ENCODE measurements at regions not wholly inside any gene's neighbourhood (a gene's known extent, or its start where the extent isn't known, plus 50 kb on each side); places are given as distances from the start of the nearest gene placed in this dataset.

DNA sequence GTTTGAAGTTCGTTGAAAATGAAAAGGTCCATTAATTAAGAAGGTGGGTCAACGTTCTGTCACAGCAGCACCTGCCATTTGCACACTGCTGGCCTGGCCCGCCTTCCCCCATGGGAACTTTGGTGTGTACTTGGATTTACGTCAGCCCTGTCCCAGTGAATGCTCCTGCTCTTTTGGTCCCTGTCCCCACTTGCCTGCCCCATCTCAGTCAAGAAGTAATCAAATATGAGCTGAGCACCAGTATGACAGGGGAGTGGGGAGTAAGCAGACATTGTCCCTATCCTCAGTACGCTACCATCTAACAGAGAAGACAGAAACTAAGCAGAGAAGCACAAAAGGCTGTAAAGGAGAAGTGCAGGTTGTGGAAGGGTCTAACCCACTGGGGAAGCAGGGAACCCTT is 65.1 kb downstream of the SLC4A3 start:
- no peak for DNase-seq

DNA sequence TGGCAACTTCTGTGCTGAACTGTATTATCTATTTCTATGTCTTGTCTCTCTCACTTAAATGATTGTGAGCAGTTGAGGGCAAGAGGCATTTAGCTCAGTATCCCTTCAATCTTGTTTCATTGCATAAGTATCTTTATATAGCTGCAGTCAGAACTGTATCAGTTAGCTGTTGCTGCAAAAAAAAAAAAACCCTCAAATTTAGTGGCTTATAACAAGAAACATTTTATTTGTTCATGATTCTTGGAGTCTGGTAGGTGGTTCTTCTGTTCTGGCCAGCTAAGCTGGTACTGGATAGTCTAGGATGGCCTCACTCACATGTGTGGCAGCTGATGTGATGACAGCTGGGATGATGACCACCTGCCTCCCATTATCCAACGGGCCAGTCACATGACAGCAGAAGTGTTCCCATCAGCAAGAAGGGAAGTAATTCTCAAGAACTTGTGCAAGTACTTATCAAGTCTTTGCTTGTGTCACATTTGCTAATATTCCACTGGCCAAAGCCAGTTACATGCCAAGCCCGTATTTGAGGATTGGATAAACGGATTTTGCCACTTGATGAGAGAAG is 67.8 kb downstream of the SLC4A3 start:
- DNase-seq = no peak

DNA sequence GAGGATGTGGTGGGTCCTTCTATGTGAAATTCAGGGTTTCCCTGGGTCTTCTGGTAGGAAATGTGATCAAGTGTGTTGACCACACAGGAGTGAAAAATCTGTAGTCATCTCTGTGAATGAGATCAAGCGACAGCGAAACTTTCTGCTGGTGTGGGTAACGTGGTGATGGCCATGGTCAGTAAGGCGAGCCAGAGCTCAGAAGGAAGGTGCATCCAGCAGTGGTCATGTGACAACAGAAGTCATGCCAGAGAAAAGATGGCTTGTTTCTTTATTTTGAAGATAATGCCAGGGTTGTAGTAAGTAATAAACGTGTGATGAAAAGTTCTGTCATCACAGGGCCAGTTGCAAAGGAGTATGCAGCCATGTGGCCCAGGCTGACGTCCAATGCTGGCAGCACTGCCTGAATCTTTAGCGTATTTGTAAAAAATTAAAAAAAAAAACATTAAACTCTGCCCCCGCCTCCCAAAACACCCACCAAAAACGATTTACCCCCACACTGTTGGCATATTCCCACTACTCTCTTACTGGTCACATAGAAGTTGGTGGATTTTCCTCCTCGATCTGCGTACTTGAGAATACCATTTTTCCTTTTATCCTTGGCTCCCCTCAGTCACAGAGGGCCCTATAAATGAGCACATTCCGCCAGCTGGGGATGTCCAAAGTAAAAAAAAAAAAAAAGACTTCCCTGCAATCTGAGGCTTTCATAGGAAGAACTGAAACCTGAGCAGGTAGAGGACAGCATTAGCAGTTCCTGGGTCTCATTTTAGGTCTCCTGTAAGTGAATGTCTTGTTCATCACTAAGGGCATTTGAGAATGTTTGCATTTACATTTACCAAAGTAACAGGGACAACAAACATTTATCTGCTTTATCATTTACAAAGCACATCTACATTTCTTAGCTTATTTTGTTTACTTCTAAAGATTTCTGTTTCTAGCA is 70.6 kb downstream of the SLC4A3 start:
- DNase-seq = no peak

DNA sequence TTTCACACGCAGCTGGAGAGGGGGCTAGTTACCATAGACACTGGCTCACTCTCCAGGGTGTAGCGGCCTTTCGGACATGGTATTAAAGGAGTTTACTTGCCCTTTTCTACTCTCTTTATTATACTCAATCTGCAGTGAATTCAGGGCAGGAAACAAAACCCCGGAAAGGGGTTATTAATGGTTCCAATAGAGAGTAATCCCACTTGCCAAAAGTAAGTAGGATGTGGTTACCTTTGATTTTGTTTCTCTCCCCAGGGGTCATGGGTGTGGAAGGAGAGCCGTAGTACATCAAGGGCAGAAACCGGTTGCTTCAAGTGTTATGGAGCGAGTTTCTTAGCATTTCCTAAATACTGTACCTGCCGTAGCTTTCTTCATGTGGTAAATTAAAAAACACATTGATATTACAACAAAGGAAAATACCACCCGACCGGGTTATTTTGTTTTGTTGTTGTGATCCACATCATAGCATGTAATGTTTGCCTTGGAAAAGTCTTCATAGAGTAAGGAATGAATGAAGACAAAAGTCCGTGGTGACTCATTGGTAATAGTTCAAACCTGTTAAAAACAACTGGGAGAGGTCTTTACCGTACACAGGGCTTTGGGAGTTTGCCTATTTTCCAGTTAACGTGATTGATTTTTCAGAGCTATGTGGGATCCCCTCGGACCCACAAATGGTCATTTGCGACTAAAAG is 71.5 kb downstream of the SLC4A3 start:
- DNase-seq = no peak

DNA sequence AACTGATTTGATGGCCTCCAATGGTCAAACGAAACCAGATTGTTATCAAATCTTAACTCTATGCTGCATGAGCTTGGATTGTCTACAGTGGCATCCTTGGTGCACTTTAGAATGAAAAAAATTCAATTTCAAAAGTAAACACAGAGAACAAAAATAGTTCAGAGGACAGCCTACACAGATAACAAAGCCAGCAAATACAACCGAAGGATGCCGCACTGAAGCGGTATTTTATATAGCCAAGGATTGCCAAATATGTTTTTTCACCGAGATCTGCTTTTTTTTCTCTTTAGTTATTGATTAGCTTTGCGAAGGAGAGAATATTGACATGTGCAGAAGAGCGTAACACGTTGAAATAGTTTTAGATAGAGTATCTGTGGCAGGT is 72.0 kb downstream of the SLC4A3 start:
- DNase-seq = no peak

DNA sequence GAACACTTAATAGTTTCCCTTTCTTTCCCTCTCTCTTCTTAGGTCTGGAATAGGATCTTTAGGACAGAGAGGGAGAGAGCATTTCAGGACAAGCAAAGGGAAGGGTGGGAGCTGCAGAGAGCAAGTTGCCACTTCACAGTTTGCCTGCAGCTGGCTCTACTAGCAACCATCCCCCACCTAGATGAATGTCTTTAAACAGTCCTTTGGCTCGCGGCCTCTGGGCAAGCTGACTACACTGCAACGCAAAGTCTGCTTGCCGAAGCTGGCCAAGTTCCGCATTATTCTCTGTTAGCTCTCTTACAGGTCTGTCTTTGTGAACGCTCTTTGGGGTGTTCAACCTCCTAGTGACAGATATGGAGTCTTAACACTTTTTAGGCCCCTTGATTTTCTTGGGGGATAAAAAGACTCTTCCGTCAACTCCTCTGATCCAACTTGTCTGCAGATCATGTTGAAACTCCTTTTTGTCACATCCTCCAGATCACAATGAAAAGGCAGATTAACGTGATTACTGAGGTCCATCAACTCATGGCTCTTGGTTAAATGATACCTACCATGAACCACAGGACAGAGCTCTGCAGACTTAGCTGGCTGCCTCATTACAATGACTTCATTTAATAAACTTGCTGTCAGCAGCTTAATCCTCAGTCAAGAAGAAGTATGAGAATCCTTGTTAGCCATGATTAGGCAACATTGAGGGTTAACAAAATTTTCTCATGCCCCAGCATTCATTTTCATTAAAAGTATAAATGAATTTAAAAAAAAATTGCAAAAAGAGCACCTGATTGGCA is 74.6 kb downstream of the SLC4A3 start:
- DNase-seq = no peak

DNA sequence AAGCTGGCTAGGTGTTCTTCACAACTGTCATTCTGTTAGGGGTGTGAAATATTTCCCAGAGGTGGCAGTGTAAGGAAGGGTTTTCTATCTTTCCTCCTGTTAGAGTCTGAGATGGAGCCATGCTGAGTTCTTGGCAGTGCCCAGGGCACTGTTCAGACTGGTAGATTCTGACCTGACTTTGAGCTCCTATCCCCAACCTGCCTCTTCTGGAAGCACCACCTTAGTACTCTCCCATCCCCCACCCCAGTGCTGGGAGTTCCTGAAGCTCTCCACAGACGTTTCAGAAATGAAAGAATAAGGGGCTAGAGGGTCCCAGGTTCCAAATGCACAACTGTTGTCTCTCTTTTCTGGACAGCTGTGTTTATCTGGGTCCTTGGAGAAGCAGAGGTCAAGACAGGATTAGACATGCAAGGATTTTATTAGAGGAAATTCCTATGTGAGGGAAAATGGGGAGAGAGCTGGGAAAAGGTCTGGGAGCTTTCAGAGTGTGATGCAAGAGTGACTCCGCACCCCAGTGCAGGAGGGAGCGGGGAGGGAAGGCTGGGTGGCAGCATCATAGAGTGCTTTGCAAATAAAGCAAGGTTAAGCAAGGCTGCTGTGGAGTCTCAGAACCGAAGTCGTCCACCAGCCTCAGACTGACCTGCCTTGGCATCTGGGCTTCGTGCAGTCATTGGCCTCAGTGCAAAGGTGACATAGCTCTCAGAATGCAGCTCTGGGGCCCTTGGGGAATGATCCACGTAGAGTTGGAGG is 75.5 kb downstream of the SLC4A3 start:
- DNase-seq = no peak

DNA sequence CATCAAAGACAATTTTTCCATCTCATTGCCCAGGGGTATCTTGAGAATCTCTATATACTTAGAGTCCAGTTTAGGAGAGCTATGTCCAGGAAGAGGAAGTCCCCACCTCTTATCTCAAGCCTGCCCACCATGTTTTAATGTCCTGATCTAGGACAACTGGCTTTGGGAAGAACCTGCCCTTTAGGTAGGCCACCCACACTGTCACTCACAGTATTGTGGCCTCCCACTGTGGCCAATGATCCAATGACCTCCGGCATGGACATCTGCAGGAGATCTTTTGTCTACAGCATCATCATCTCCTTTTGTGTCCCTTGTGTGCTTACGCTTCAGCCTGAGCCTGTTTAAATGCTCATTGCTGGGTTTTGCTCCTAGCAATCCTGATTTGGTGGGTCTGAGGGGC is 77.4 kb downstream of the SLC4A3 start:
- DNase-seq = no peak

DNA sequence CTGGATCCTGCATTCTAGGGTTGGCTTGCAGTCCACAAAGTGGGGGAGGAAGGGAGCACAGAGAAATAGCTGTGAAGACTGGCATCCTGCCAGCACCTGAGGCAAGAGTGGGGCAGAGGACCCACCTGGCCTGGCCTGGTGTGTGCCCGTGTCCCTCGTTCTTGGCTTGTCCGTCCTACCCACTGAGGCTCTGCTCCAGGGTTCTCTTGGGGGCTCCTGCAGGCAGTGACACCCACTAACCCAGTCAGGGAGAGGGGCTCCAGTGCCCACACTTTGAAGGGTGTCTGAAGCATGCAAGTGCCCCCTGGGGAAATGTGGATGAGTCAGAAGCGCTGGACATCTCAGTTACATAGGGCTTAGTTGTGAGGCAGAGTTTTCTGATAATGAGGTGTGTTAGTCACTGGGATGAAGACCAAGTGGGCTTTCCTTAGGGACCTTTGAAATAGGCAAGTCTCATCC is 79.4 kb downstream of the SLC4A3 start:
- no peak for DNase-seq

DNA sequence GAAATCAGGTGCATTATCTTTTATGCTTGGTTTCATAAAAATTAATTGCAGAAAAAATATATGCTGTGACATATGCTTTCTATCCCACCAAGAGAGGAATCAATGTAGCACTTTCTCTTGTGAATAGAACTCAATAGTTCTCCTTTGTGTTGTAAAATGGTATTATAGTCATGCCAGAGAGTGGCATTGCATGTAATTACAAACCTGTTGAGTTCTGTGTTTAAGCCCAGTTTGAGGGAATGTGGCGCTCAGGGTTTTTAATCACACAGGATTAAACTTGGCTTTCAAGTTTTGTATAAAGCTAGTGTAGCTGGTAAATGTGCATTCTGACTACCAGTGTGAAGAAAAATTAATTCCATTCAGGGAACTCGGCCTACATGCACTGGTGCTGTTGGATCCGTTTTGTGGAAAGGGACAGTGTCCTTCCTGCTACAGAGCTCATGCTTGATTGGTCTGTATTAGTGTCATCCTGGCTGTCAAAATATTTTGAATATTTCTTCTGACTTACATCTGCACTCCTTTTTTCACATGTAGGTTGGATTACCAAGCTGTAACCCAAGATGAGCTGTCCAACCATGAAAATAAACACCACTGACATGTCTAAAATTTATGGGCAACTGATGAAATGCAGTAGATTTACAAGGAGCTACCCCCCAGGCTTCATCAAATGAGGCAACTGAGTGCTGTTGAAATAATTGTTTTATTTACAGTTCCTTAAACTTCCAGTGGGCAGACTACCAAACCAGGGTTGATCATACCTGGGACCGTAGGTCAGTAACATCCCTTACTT is 80.3 kb downstream of the SLC4A3 start:
- no peak for DNase-seq

DNA sequence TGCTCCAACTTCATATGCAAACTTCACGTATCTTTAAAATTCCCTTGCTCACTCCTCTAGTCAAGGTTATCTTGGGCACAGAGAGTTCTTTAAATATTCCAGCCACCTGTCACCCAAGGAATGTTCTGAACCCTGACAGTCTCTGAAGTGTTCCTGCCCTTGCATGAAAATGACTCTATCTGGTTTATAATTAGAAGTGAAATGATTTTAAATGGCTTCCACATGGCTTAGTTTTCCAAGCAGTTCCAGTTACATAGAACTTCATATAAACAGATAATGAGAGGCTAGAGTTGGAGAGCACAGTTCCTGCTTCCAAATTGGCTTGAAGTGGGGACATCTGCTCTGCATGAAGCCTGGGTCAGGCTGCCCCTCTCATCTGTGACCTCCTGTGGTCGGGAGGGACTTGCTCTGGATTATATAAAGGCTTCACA is 81.9 kb downstream of the SLC4A3 start:
- DNase-seq = no peak

DNA sequence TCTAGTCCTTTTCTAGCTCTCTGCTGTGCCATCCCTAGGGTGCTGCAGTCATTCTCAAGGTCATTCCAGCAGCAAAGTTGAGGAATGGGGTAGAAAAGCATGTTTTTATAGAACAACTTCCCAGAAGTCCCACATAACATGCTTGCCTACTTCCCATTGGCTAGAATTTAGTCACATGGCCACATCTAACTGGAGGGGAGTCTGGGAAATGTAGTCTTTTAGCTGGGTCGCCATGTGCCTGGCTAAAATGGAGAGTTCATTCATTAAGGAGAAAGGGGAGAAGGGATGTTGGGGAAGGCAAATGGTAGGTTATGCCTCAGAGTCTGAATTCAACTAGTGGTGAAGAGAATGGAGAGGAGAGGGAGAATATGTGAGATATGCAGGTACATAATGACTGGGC is 85.7 kb downstream of the SLC4A3 start:
- peak; percentile 4 for DNase-seq

DNA sequence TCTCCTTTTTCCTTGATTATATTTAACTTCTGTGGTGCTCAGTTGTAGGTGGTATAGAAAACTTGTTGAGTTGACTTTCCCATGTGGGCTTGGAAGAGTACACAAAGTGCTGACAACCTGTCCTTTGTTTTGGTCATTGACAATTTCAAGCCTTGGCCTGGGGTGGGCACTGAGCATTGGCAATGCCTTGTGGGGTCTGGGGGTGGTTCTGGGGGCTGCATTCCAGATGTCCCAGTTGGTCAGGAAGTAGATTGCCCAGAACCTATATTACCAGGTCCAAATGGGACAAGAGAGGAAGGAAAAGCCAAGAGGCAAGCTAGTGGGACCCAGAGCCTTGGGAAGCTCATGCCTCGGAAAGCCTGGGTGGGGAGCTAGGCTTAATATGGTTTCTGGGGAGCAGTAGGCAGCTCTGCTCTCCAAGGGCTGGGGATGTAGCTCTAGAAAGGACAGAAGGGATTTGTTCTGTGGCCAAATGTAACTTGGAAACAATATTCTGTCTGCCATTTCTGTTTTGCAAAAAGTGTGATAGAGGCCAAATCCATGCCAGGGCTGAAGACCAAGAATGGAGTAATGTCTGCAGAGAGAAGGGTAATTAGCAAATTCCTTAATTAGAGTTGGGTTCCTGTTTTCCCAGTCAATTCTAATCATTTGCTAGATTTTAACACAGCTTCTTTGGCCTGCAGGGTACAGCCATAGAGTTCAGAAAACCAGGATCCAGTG is 87.4 kb downstream of the SLC4A3 start:
- DNase-seq = no peak

DNA sequence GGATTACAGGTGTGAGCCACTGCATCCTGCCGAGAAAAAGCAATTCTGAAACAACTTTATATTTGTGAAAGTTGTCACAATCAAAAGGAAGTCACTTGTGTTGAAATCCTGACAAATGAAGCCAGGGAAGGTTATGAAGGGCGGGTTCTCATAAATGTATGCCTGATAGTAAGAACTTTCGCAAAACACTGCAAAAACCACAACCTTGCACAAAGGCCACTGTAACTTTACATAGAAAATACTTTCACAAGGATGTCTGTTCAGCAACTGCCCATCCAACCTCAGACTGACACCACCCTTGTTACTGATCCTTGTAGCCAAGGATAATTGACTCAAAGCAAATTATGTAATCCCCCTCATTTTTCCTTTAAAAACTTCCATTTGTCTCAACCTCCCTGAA is 90.6 kb downstream of the SLC4A3 start:
- no peak for DNase-seq

DNA sequence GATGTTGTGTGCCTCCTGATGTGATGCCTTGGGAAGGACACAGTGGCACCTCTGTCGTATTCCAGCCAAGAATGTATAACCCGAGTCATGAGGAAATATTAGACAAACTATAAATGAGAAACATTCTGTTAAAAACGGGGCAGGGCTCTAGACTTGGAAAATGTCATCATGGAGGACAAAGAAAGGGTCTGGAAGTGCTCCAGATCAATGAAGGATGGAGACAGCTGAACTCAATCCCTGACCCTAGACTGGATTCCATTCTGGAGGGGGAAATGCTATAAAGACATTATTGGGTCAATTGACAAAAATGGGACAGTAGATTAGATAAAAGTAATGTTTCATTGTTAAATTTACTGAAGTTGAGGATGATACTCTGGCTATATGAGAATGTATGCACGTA is 92.1 kb downstream of the SLC4A3 start:
- DNase-seq = no peak

DNA sequence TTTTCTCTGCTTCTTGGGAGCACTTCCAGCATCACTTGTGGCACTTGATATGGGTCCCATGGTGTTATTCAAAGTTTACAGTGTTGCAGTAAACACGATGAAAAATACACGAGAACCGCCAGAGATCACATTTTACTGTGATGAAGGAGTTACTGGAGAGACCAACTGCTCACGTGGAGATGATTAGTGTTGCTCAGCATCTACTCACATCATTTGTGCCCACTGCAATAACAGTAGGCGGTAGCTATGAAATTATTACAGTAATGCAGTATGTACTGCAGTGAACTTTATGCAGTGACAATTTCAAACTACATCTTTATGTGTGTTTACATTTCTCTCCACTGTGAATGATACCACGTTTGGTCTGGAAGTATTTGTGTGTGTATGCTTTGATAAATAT is 93.5 kb downstream of the SLC4A3 start:
- no peak for DNase-seq

DNA sequence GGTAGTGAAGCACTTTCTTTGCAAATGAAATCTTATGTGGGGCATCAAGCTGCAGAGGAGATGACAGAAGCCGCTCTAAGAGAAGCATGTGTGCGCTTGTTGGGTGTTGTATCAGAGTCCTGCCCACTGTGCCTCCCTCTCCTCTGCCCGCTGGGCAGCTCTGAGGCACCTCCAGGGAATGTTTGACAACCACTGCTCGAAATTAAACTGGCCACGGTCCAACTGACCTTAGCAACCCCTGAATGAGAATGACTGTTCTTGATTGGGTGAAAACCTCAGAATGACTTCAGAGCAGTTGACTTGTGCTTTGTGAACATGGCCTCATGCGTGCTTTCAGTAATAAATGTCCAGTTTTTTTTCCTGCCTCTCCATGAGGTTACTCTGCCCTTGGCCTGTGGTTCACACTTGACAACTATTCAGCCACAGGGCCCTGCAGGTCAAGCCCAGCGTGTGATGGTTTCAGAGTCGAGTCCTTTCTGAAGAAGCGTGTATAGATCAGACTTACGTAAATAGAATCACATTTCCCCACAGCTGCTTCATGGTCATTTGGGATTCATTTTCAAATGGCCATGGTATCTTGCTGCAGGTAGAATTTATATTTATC is 94.9 kb downstream of the SLC4A3 start:
- DNase-seq = no peak

DNA sequence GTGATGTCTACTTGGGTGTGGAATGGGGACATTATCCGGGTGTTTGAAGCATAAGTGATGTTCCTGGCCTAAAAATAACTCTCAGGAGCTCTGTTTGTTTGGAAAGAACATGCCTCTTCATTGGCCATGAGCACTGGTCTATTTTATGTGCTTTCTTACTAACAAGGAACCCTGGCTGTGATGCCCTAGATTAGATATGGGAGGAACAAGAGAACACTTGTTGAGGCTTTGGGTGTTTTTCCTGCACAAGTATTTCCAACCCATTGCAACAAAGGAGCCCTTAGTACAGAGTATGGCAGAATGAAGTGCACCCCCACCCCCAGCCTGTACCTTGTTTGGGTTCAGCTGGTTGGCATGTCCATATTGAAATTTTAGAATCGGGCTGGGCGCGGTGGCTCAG is 95.9 kb downstream of the SLC4A3 start:
- no peak for DNase-seq

DNA sequence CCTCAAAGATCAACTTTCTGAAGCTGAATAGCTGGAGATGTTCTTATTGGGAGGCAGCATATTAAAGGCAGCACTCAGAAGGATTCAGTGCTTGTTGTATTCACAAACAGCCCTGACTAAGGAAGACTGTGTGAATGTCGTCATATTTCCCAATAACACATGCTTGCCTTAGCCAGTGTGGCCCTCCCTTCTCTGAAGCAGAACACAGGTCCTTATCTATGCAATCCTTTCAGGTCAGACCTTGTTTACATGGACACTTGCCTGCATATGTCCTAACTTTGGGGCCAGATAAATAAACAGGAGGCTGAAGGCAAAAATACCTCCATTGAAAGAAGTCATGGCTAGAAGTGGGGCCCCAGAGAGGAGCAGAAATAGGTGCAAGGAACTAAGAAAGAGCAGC is 97.2 kb downstream of the SLC4A3 start:
- no peak for DNase-seq

DNA sequence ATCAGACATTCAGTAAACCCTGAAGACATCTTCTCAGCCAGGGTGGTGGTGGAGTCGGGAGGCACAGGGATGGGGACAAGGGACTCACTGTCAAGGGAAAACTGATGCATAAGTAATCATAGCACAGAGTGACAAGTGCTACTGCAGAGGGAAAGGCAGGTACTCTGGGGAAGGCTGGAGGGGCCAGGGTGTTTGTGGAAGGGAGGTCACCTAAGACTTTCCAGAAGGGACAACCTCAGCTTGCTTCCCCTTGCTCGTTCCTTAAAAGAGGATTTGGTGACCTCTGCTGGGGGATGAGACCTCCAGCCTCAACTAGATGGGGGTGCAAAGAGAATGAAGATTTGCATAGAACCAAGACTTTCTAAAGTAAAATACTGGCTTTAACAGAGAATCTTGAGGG is 99.5 kb downstream of the SLC4A3 start:
- DNase-seq = no peak

Data from CD4-positive, alpha-beta T cell treated with Interleukin-12 subunit alpha and Interleukin-12 subunit beta, for 1 hour (primary cell).